ENCODE measurements at regions not wholly inside any gene's neighbourhood (a gene's known extent, or its start where the extent isn't known, plus 50 kb on each side); places are given as distances from the start of the nearest gene placed in this dataset.

DNA sequence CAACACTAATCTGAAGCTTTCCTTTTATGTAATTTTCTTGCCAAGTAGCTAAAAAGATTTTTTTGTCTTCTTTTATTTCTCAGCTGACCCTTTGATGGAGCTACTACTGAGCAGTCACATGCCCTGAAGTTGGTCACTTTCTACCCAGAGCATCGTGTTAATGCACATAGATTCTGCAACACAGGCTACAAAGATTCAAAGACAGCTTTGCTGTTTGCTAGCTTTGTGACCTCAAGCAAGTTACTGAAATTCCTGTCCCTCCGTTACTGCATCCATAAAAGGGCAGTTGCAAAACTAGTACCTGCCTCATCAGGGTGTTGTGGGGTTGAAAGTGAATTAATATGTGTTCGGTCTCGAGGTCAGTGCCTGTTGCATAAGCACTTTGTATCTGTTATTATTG lies 179.9 kb downstream of the GAS1 start:
- TF ChIP-seq, protein P1, sequence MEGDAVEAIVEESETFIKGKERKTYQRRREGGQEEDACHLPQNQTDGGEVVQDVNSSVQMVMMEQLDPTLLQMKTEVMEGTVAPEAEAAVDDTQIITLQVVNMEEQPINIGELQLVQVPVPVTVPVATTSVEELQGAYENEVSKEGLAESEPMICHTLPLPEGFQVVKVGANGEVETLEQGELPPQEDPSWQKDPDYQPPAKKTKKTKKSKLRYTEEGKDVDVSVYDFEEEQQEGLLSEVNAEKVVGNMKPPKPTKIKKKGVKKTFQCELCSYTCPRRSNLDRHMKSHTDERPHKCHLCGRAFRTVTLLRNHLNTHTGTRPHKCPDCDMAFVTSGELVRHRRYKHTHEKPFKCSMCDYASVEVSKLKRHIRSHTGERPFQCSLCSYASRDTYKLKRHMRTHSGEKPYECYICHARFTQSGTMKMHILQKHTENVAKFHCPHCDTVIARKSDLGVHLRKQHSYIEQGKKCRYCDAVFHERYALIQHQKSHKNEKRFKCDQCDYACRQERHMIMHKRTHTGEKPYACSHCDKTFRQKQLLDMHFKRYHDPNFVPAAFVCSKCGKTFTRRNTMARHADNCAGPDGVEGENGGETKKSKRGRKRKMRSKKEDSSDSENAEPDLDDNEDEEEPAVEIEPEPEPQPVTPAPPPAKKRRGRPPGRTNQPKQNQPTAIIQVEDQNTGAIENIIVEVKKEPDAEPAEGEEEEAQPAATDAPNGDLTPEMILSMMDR (IDR thresholded peaks at IDR 0.05; ENCODE audit: poor library complexity) = no peak
- TF ChIP-seq EZH2 (IDR thresholded peaks at IDR 0.05; ENCODE audit: borderline replicate concordance) = no peak
- no peak for TF ChIP-seq EZH2phosphoT487 (IDR thresholded peaks at IDR 0.05; ENCODE audit: low read depth, severe bottlenecking, unreplicated experiment)

Data from hepatocyte (in vitro differentiated cells).